ENCODE measurements at regions not wholly inside any gene's neighbourhood (a gene's known extent, or its start where the extent isn't known, plus 50 kb on each side); places are given as distances from the start of the nearest gene placed in this dataset.

DNA sequence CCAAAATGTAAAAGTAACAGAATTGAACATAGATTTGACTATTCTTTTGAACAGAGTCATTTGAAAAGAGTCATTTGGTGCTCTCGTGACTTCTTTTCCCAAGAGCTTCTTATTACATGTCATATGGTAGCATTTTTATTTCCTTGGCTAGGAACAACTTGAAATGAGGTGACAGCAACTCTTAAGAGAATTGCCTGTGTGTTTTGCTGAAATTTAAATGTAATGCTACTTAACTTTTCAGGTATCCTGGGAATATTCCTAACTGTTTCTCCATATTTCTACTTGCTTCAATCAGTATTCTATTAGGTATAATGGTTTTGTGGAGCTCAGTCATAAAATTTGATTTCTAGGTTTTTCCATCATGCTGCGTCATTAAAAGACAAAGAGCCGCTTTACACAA, 700.7 kb downstream of the LUZP2 start:
- H3K27ac ChIP-seq (ENCODE audit: low read length): no peak overlapping the region
- H3K27me3 ChIP-seq (ENCODE audit: low read depth, low read length): no peaks in the 10 kb centered on the region

DNA sequence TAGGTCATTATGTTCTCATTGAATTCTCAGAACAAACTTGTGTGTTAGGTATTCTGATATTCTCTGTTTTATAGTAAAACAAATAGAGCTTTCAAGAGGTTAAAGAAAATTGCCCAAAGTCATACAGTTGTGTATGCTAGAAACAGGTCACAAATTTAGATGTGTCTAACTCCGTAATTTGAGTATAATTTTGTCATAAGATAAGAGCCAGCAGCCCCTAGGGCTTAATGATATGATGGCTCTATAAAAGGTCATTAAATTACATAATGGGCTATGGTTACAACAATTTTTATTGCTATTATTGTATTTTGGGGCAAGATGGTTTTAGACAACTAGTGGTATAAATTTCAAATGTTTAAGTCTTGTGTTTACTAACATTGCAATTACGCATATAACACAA, 701.9 kb downstream of the LUZP2 start:
- TF ChIP-seq, protein P1, sequence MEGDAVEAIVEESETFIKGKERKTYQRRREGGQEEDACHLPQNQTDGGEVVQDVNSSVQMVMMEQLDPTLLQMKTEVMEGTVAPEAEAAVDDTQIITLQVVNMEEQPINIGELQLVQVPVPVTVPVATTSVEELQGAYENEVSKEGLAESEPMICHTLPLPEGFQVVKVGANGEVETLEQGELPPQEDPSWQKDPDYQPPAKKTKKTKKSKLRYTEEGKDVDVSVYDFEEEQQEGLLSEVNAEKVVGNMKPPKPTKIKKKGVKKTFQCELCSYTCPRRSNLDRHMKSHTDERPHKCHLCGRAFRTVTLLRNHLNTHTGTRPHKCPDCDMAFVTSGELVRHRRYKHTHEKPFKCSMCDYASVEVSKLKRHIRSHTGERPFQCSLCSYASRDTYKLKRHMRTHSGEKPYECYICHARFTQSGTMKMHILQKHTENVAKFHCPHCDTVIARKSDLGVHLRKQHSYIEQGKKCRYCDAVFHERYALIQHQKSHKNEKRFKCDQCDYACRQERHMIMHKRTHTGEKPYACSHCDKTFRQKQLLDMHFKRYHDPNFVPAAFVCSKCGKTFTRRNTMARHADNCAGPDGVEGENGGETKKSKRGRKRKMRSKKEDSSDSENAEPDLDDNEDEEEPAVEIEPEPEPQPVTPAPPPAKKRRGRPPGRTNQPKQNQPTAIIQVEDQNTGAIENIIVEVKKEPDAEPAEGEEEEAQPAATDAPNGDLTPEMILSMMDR (IDR thresholded peaks at IDR 0.05; ENCODE audit: low read depth, low read length): no peak
- TF ChIP-seq EZH2phosphoT487 (IDR thresholded peaks at IDR 0.05; ENCODE audit: low read depth): no peak
- H3K4me1 ChIP-seq (ENCODE audit: low read length): no peaks in the 10 kb centered on the region
- H3K27ac ChIP-seq (ENCODE audit: low read length): no peak overlapping the region
- H3K9me3 ChIP-seq (ENCODE audit: insufficient read depth, low read length): no peaks in the 10 kb centered on the region
- no peak overlapping the region for H2AFZ ChIP-seq (ENCODE audit: low read depth, low read length)
- no peaks in the 10 kb centered on the region for H4K20me1 ChIP-seq (ENCODE audit: insufficient read depth, low read length)
- no peak overlapping the region for H3K4me2 ChIP-seq (ENCODE audit: low read length)
- no peaks in the 10 kb centered on the region for H3K79me2 ChIP-seq (ENCODE audit: low read length)
- no peaks in the 10 kb centered on the region for H3K36me3 ChIP-seq (replicated peaks; ENCODE audit: low read depth, low read length)
- H3K4me3 ChIP-seq (ENCODE audit: low read length): no peak overlapping the region
- H3K9ac ChIP-seq (ENCODE audit: low read length): no peak overlapping the region
- no peaks in the 10 kb centered on the region for H3K27me3 ChIP-seq (ENCODE audit: low read depth, low read length)

More for the DNA sequence above, 700.7 kb downstream of the LUZP2 start:
- H3K9ac ChIP-seq (ENCODE audit: low read length): no peak overlapping the region
- H3K4me3 ChIP-seq (ENCODE audit: low read length): no peak overlapping the region
- H4K20me1 ChIP-seq (ENCODE audit: insufficient read depth, low read length): no peaks in the 10 kb centered on the region
- H3K79me2 ChIP-seq (ENCODE audit: low read length): no peaks in the 10 kb centered on the region
- TF ChIP-seq EZH2phosphoT487 (IDR thresholded peaks at IDR 0.05; ENCODE audit: low read depth): no peak
- TF ChIP-seq, protein P1 (IDR thresholded peaks at IDR 0.05; ENCODE audit: low read depth, low read length): no peak
- H3K4me1 ChIP-seq (ENCODE audit: low read length): no peaks in the 10 kb centered on the region
- no peaks in the 10 kb centered on the region for H3K36me3 ChIP-seq (replicated peaks; ENCODE audit: low read depth, low read length)
- H3K9me3 ChIP-seq (ENCODE audit: insufficient read depth, low read length): no peaks in the 10 kb centered on the region
- no peak overlapping the region for H2AFZ ChIP-seq (ENCODE audit: low read depth, low read length)
- H3K4me2 ChIP-seq (ENCODE audit: low read length): no peak overlapping the region

DNA sequence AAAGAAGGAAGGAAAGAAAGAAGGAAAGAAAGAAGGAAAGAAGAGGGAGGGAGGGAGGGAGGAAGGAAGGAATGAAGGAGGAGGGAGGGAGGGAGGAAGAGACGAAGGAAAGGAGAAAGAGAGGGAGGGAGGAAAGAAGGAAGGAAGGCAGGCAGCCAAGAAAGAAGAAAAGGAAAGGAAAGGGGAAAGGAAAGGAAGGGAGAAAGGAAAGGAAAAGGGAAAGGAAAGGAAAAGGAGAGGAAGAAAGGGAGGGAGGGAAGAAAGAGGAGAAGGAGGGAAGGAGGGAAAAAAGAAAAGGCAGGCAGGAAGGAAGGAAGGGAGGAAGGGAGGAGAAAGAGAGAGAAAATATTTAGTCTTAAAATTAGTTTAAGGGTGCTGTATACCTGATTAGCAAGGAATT, 704.1 kb downstream of the LUZP2 start:
- no peak overlapping the region for H3K4me3 ChIP-seq (ENCODE audit: low read length)
- no peaks in the 10 kb centered on the region for H4K20me1 ChIP-seq (ENCODE audit: insufficient read depth, low read length)
- no peaks in the 10 kb centered on the region for H3K9me3 ChIP-seq (ENCODE audit: insufficient read depth, low read length)
- no peak overlapping the region for H2AFZ ChIP-seq (ENCODE audit: low read depth, low read length)
- no peaks in the 10 kb centered on the region for H3K4me1 ChIP-seq (ENCODE audit: low read length)
- no peaks in the 10 kb centered on the region for H3K36me3 ChIP-seq (replicated peaks; ENCODE audit: low read depth, low read length)
- no peak overlapping the region for H3K4me2 ChIP-seq (ENCODE audit: low read length)
- no peak overlapping the region for H3K27ac ChIP-seq (ENCODE audit: low read length)
- TF ChIP-seq, protein P1 (IDR thresholded peaks at IDR 0.05; ENCODE audit: low read depth, low read length): no peak
- TF ChIP-seq EZH2phosphoT487 (IDR thresholded peaks at IDR 0.05; ENCODE audit: low read depth): no peak
- no peak overlapping the region for H3K9ac ChIP-seq (ENCODE audit: low read length)
- no peaks in the 10 kb centered on the region for H3K79me2 ChIP-seq (ENCODE audit: low read length)
- no peaks in the 10 kb centered on the region for H3K27me3 ChIP-seq (ENCODE audit: low read depth, low read length)

DNA sequence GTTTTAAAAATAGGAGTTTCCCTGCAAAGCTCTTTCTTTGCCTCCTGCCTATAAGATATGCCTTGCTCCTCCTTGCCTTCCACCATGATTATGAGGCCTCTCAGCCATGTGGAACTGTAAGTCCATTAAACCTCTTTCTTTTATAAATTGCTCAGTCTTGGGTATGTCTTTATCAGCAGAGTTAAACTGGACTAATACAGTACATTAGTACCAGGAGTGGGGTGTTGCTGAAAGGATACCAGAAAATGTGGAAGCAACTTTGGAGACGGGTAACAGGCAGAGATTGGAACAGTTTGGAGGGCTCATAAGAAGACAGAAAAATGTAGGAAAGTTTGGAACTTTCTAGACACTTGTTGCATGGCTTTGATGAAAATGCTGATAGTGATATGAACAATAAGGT, 709.9 kb downstream of the LUZP2 start:
- Histone ChIP-seq H4K20me1 (ENCODE audit: insufficient read depth, low read length) (no peaks in the 10 kb centered on the region), H3K9ac (ENCODE audit: low read length) (no peak overlapping the region), H3K4me1 (ENCODE audit: low read length) (no peaks in the 10 kb centered on the region), H2AFZ (ENCODE audit: low read depth, low read length) (no peak overlapping the region), H3K36me3 (replicated peaks; ENCODE audit: low read depth, low read length) (no peaks in the 10 kb centered on the region), H3K4me2 (ENCODE audit: low read length) (no peak overlapping the region), H3K9me3 (ENCODE audit: insufficient read depth, low read length) (no peaks in the 10 kb centered on the region), H3K27me3 (ENCODE audit: low read depth, low read length) (no peaks in the 10 kb centered on the region), H3K79me2 (ENCODE audit: low read length) (no peaks in the 10 kb centered on the region), H3K27ac (ENCODE audit: low read length) (no peak overlapping the region), H3K4me3 (ENCODE audit: low read length) (no peak overlapping the region)
- TF ChIP-seq, protein P1 (IDR thresholded peaks at IDR 0.05; ENCODE audit: low read depth, low read length): no peak
- TF ChIP-seq EZH2phosphoT487 (IDR thresholded peaks at IDR 0.05; ENCODE audit: low read depth): no peak
